ENCODE measurements at regions not wholly inside any gene's neighbourhood (a gene's known extent, or its start where the extent isn't known, plus 50 kb on each side); places are given as distances from the start of the nearest gene placed in this dataset.

- ATAC-seq = no peak
- Histone ChIP-seq H3K27me3 (no peaks in the 10 kb centered on the region), H3K27ac (no peak overlapping the region), H3K9me3 (no peaks in the 10 kb centered on the region), H3K36me3 (no peaks in the 10 kb centered on the region), H3K4me1 (peaks cover 0 to 16% (median 0%) of the 10 kb centered on the region in 3 donors), H3K4me3 (no peak overlapping the region)
- 67 to 100% methylated on average over 1 of the region's 1 CpG for WGBS, 2 donors (ENCODE audit: low coverage in 1 of 2)
- TF ChIP-seq POLR2A (IDR thresholded peaks at IDR 0.05) (no peak), POLR2AphosphoS5 (IDR thresholded peaks at IDR 0.05) (no peak), CTCF (IDR thresholded peaks at IDR 0.05) (no peak), EP300 (IDR thresholded peaks at IDR 0.05) (no peak)
These were observed 623.9 kb upstream of the PKN2 start for GRCh38 chr1:88060112-88060673.

GRCh38 chr1:88060750-88061491 lies 623.2 kb upstream of the PKN2 start:
- ATAC-seq = peak; percentile 51
- H3K9me3 ChIP-seq = no peaks in the 10 kb centered on the region
- TF ChIP-seq POLR2A (IDR thresholded peaks at IDR 0.05) (no peak), POLR2AphosphoS5 (IDR thresholded peaks at IDR 0.05) (no peak), EP300 (IDR thresholded peaks at IDR 0.05) (no peak), CTCF (IDR thresholded peaks at IDR 0.05) (no peak)
- H3K27me3 ChIP-seq = no peaks in the 10 kb centered on the region
- no peak overlapping the region for H3K4me3 ChIP-seq
- WGBS, 2 donors (ENCODE audit: low coverage in 1 of 2) = 22 to 36% methylated on average over 3 of the region's 3 CpGs
- no peak overlapping the region for H3K27ac ChIP-seq
- H3K36me3 ChIP-seq = no peaks in the 10 kb centered on the region
- peaks cover 0 to 16% (median 0%) of the 10 kb centered on the region in 3 donors for H3K4me1 ChIP-seq

GRCh38 chr1:88061492-88062177 lies 622.4 kb upstream of the PKN2 start:
- ATAC-seq = peak; percentile 63
- Histone ChIP-seq H3K36me3 (no peaks in the 10 kb centered on the region), H3K27me3 (no peaks in the 10 kb centered on the region), H3K4me1 (peaks cover 0 to 16% (median 0%) of the 10 kb centered on the region in 3 donors), H3K27ac (no peak overlapping the region), H3K4me3 (no peak overlapping the region), H3K9me3 (no peaks in the 10 kb centered on the region)
- TF ChIP-seq POLR2AphosphoS5 (IDR thresholded peaks at IDR 0.05) (no peak), CTCF (IDR thresholded peaks at IDR 0.05) (peak; percentile 71 to 90 (median 76)), POLR2A (IDR thresholded peaks at IDR 0.05) (no peak), EP300 (IDR thresholded peaks at IDR 0.05) (no peak)

- 79 to 91% methylated on average over 3 of the region's 3 CpGs for WGBS, 2 donors (ENCODE audit: low coverage in 1 of 2)
- H3K4me1 ChIP-seq = peaks cover 0 to 16% (median 0%) of the 10 kb centered on the region in 3 donors
- ATAC-seq = no peak
- H3K36me3 ChIP-seq = no peaks in the 10 kb centered on the region
- H3K27me3 ChIP-seq = no peaks in the 10 kb centered on the region
- no peak overlapping the region for H3K4me3 ChIP-seq
- H3K27ac ChIP-seq = no peak overlapping the region
- H3K9me3 ChIP-seq = no peaks in the 10 kb centered on the region
- TF ChIP-seq CTCF (IDR thresholded peaks at IDR 0.05) (no peak), POLR2A (IDR thresholded peaks at IDR 0.05) (no peak), EP300 (IDR thresholded peaks at IDR 0.05) (no peak), POLR2AphosphoS5 (IDR thresholded peaks at IDR 0.05) (no peak)
These were observed 621.4 kb upstream of the PKN2 start for GRCh38 chr1:88062650-88063153.
